GM21825 (cell line): ENCODE measurements at regions not wholly inside any gene's neighbourhood (a gene's known extent, or its start where the extent isn't known, plus 50 kb on each side); places are given as distances from the start of the nearest gene placed in this dataset.

ENCODE experiments used
- ATAC-seq: cut with Tn5 transposase; IDR thresholded peaks from one replicate; pipeline ENCODE4 v1.9.1; 2021; ENCODE audit warnings: mild to moderate bottlenecking, moderate library complexity; ENCODE audit not compliant: unreplicated experiment

- no peak for ATAC-seq
Measured at GRCh38 chr6:141346535-141346934, 786.2 kb upstream of the GJE1 start.

GRCh38 chr6:141337191-141337590 lies 795.5 kb upstream of the GJE1 start:
- ATAC-seq, result no peak

- no peak for ATAC-seq
Measured at GRCh38 chr6:141335477-141336273, 797.0 kb upstream of the GJE1 start.

GRCh38 chr6:141326925-141327324 lies 805.8 kb upstream of the GJE1 start:
- ATAC-seq, result no peak

- ATAC-seq, result no peak
Measured at GRCh38 chr6:141326426-141326825, 806.3 kb upstream of the GJE1 start.

- no peak for ATAC-seq
Measured at GRCh38 chr6:141321493-141322347, 811.0 kb upstream of the GJE1 start.

GRCh38 chr6:141316236-141316635 lies 816.5 kb upstream of the GJE1 start:
- no peak for ATAC-seq

- ATAC-seq, result no peak
Measured at GRCh38 chr6:141313986-141314385, 818.7 kb upstream of the GJE1 start.

GRCh38 chr6:141309295-141309694 lies 823.4 kb upstream of the GJE1 start:
- ATAC-seq, result no peak

GRCh38 chr6:141307309-141307998 lies 825.3 kb upstream of the GJE1 start:
- ATAC-seq, result no peak

GRCh38 chr6:141303907-141304306 lies 828.8 kb upstream of the GJE1 start:
- no peak for ATAC-seq

GRCh38 chr6:141301779-141302178 lies 830.9 kb upstream of the GJE1 start:
- ATAC-seq, result no peak

GRCh38 chr6:141290941-141291721 lies 841.6 kb upstream of the GJE1 start:
- no peak for ATAC-seq

- no peak for ATAC-seq
Measured at GRCh38 chr6:141288947-141289346, 843.8 kb upstream of the GJE1 start.

- no peak for ATAC-seq
Measured at GRCh38 chr6:141282263-141282662, 850.5 kb upstream of the GJE1 start.

GRCh38 chr6:141269684-141270083 lies 863.0 kb upstream of the GJE1 start:
- no peak for ATAC-seq

GRCh38 chr6:141267420-141267819 lies 865.3 kb upstream of the GJE1 start:
- no peak for ATAC-seq

- ATAC-seq, result no peak
Measured at GRCh38 chr6:141265756-141266623, 866.7 kb upstream of the GJE1 start.

- no peak for ATAC-seq
Measured at GRCh38 chr6:141264101-141264500, 868.6 kb upstream of the GJE1 start.

- ATAC-seq, result no peak
Measured at GRCh38 chr6:141261672-141262060, 871.1 kb upstream of the GJE1 start.
